ENCODE measurements at regions not wholly inside any gene's neighbourhood (a gene's known extent, or its start where the extent isn't known, plus 50 kb on each side); places are given as distances from the start of the nearest gene placed in this dataset.

DNA sequence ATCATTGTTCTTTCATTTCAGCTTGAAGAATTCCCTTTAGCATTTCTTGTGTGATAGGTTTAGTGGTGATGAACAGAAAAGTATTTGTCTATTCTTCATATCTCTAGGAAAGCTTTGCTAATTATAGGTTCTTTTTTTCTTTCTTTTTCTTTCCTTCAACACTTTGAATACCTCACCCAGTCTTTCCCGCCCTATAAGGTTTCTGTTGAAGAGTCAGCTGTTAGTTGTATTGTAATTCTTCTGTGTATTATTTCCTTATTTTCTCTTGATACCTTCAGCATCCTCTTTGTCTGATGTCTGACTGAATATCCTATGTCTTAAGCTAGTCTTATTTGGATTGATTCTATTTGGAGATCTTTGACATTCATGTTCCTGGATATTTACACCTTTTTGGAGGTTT lies 1989.4 kb downstream of the PCDH9 start (continued):
- TF ChIP-seq ESRRA (IDR thresholded peaks at IDR 0.05; ENCODE audit: low read length) (no peak), TCF12 (IDR thresholded peaks at IDR 0.05; ENCODE audit: low read depth, low read length) (no peak), ZNF207 (IDR thresholded peaks at IDR 0.05; ENCODE audit: borderline replicate concordance) (no peak), ZBED1 (IDR thresholded peaks at IDR 0.05; ENCODE audit: borderline replicate concordance) (no peak), IRF4 (IDR thresholded peaks at IDR 0.05; ENCODE audit: low read depth, low read length) (no peak), NFYB (IDR thresholded peaks at IDR 0.05; ENCODE audit: insufficient read depth, low read depth, low read length) (no peak), CEBPB (IDR thresholded peaks at IDR 0.05; ENCODE audit: borderline replicate concordance in 1 of 2, low read depth in 2 of 2, low read length in 2 of 2) (no peak)
- TF ChIP-seq, protein P1, sequence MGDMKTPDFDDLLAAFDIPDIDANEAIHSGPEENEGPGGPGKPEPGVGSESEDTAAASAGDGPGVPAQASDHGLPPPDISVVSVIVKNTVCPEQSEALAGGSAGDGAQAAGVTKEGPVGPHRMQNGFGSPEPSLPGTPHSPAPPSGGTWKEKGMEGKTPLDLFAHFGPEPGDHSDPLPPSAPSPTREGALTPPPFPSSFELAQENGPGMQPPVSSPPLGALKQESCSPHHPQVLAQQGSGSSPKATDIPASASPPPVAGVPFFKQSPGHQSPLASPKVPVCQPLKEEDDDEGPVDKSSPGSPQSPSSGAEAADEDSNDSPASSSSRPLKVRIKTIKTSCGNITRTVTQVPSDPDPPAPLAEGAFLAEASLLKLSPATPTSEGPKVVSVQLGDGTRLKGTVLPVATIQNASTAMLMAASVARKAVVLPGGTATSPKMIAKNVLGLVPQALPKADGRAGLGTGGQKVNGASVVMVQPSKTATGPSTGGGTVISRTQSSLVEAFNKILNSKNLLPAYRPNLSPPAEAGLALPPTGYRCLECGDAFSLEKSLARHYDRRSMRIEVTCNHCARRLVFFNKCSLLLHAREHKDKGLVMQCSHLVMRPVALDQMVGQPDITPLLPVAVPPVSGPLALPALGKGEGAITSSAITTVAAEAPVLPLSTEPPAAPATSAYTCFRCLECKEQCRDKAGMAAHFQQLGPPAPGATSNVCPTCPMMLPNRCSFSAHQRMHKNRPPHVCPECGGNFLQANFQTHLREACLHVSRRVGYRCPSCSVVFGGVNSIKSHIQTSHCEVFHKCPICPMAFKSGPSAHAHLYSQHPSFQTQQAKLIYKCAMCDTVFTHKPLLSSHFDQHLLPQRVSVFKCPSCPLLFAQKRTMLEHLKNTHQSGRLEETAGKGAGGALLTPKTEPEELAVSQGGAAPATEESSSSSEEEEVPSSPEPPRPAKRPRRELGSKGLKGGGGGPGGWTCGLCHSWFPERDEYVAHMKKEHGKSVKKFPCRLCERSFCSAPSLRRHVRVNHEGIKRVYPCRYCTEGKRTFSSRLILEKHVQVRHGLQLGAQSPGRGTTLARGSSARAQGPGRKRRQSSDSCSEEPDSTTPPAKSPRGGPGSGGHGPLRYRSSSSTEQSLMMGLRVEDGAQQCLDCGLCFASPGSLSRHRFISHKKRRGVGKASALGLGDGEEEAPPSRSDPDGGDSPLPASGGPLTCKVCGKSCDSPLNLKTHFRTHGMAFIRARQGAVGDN (IDR thresholded peaks at IDR 0.05): no peak

DNA sequence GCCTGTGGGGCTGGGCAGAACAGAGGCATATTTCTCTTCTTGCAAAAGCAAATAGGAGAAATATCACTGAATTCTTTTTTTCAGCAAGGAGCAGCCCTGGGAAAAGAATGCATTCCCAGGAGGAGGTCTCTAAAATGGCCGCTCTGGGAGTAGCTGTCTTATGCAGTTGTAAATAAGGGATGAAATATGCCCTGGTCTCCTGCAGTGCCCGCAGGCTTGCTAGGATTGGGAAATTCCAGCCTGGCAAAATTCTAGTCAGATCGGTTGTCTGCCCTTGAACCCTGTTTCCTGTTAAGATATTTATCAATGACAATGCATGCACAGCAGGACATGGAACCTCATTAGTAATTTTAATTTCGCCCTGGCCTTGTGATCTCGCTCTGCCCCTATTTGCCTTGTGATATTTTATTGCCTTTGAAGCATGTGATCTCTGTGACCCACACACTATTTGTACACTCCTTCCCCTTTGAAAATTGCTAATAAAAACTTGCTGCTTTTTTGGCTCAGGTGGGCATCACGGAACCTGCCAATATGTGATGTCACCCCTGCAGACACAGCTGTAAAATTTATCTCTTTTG lies 1993.2 kb downstream of the PCDH9 start:
- 40% methylated on average over 6 of the region's 6 CpGs for WGBS (ENCODE audit: insufficient coverage, insufficient replicate concordance, low lambda C conversion rate, missing lambda C conversion rate)
- in situ Hi-C loops (cut with MboI): no loop called here

More for the DNA sequence above, 1993.2 kb downstream of the PCDH9 start:
- ChIA-PET SMC1A (ENCODE audit: uncharacterized antibody, unreplicated experiment) (no interaction called here), RAD21 (ENCODE audit: unreplicated experiment) (no interaction called here), POLR2A (no interaction called here), CTCF (no interaction called here)
- no TSS peak for BruUV-seq (replicated peaks)
- intact Hi-C loops (cut with micrococcal nuclease; ENCODE audit: unreplicated experiment): no loop called here
- no peak overlapping the region for H2AFZ ChIP-seq (ENCODE audit: control insufficient read depth, low read depth, low read length)
- FAIRE-seq: no peak
- TF ChIP-seq CBFB (IDR thresholded peaks at IDR 0.05; ENCODE audit: low read depth) (no peak), TCF12 (IDR thresholded peaks at IDR 0.05; ENCODE audit: low read depth, low read length) (no peak), FOXM1 (IDR thresholded peaks at IDR 0.05; ENCODE audit: low read depth, low read length) (no peak), POLR2A (IDR thresholded peaks at IDR 0.05; ENCODE audit: low read depth, low read length) (no peak)
- TF ChIP-seq, protein P2, sequence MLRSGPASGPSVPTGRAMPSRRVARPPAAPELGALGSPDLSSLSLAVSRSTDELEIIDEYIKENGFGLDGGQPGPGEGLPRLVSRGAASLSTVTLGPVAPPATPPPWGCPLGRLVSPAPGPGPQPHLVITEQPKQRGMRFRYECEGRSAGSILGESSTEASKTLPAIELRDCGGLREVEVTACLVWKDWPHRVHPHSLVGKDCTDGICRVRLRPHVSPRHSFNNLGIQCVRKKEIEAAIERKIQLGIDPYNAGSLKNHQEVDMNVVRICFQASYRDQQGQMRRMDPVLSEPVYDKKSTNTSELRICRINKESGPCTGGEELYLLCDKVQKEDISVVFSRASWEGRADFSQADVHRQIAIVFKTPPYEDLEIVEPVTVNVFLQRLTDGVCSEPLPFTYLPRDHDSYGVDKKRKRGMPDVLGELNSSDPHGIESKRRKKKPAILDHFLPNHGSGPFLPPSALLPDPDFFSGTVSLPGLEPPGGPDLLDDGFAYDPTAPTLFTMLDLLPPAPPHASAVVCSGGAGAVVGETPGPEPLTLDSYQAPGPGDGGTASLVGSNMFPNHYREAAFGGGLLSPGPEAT (IDR thresholded peaks at IDR 0.05; ENCODE audit: low read depth): no peak
- H3K4me1 ChIP-seq (ENCODE audit: control insufficient read depth, insufficient read depth, low read length): no peaks in the 10 kb centered on the region
- H3K27me3 ChIP-seq (replicated peaks in 1 of 2; ENCODE audit: control insufficient read depth in 2 of 2, insufficient read depth in 2 of 2, low read length in 1 of 2): no peaks in the 10 kb centered on the region
- H3K9me3 ChIP-seq (replicated peaks; ENCODE audit: control insufficient read depth, insufficient read depth, low read length): no peaks in the 10 kb centered on the region
- no peaks in the 10 kb centered on the region for H4K20me1 ChIP-seq (ENCODE audit: control insufficient read depth, insufficient read depth)
- no peak for ATAC-seq
- no peak overlapping the region for H3K4me3 ChIP-seq
- H3K4me2 ChIP-seq (ENCODE audit: control insufficient read depth, insufficient read depth): no peak overlapping the region
- no peak overlapping the region for H3K27ac ChIP-seq (ENCODE audit: control insufficient read depth, insufficient read depth)
- no peaks in the 10 kb centered on the region for H3K79me2 ChIP-seq (ENCODE audit: control insufficient read depth, insufficient read depth, low read length)
- H3K36me3 ChIP-seq (ENCODE audit: control insufficient read depth in 2 of 2, insufficient read depth in 2 of 2, low read length in 1 of 2): no peaks in the 10 kb centered on the region
- H3K9ac ChIP-seq (ENCODE audit: control insufficient read depth, insufficient read depth, low read length): no peak overlapping the region
- DNase-seq (ENCODE audit: low read depth, low spot score): no peak
